ENCODE measurements at regions not wholly inside any gene's neighbourhood (a gene's known extent, or its start where the extent isn't known, plus 50 kb on each side); places are given as distances from the start of the nearest gene placed in this dataset.

- TF ChIP-seq CTCF (IDR thresholded peaks at IDR 0.05) (no peak), POLR2A (IDR thresholded peaks at IDR 0.05) (no peak)
Measured at GRCh38 chr2:33678436-33678835, 79.3 kb upstream of the FAM98A start.

All from right lobe of liver (tissue), 4 donors.